ENCODE measurements at regions not wholly inside any gene's neighbourhood (a gene's known extent, or its start where the extent isn't known, plus 50 kb on each side); places are given as distances from the start of the nearest gene placed in this dataset.

- TF ChIP-seq, protein P1, sequence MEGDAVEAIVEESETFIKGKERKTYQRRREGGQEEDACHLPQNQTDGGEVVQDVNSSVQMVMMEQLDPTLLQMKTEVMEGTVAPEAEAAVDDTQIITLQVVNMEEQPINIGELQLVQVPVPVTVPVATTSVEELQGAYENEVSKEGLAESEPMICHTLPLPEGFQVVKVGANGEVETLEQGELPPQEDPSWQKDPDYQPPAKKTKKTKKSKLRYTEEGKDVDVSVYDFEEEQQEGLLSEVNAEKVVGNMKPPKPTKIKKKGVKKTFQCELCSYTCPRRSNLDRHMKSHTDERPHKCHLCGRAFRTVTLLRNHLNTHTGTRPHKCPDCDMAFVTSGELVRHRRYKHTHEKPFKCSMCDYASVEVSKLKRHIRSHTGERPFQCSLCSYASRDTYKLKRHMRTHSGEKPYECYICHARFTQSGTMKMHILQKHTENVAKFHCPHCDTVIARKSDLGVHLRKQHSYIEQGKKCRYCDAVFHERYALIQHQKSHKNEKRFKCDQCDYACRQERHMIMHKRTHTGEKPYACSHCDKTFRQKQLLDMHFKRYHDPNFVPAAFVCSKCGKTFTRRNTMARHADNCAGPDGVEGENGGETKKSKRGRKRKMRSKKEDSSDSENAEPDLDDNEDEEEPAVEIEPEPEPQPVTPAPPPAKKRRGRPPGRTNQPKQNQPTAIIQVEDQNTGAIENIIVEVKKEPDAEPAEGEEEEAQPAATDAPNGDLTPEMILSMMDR (IDR thresholded peaks at IDR 0.05): no peak
These were observed 178.6 kb downstream of the RAB11FIP2 start for GRCh38 chr10:117868151-117868550.

GRCh38 chr10:117875793-117876192 is 170.9 kb downstream of the RAB11FIP2 start:
- TF ChIP-seq, protein P1 (IDR thresholded peaks at IDR 0.05): no peak

DNA sequence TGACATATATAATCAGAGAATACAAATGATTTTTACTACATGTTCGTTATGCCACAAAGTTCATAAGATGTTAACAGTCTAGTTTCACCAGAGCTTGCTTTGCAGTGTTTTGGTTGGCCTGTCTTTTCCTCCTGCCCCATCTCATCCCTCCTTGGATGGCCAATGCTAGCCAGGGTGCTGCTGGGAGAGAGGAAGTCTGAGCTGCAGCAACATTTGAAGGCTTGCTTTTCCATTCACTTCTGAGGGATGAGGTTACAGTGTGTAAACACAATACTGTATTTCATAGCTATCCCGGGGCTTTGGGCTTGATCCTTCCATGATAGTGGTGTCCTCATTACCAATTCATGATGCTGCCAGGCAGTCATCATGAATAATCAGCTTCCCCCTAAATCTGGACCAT is 170.5 kb downstream of the RAB11FIP2 start:
- TF ChIP-seq, protein P1 (IDR thresholded peaks at IDR 0.05): no peak

DNA sequence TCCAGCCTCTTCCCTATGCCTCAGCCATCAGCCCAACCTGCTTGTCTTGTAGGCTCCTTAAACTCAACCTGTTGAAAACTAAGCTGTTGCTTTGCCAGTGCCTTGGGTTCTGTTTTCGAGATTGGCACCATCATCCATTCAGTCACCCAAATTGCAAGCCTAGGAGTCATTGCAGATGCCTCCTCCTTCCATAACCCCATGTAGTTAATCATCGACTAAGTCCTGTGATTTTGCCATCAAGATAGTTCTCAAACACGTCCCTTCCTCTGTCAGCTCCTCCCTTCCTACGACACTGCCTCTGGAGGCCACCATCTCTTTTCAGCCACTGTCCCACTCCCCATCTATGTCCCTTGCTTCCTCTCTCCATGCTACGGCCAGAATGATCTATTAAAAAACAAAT is 168.1 kb downstream of the RAB11FIP2 start:
- TF ChIP-seq, protein P1 (IDR thresholded peaks at IDR 0.05): no peak

- TF ChIP-seq, protein P1 (IDR thresholded peaks at IDR 0.05): no peak
These were observed 162.6 kb downstream of the RAB11FIP2 start for GRCh38 chr10:117884093-117884492.

DNA sequence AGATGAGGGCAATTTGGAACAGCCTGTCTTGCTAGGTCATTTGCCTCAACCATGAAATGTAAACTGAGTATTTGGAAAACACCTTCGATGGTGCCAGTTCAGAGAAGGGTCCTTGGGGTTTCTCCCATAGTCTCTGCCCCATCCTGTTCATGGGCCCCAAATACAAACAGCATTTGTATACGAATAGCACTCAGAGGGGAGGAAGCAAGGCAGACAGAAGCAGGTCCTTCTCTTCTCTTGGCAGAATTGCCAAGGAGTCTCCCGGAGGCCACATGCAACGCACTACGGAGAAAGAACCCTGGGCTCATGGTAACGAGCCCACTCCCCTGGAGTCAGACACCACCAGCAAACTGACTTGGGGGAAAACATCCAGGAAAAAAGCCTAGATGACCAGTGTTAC is 162.1 kb downstream of the RAB11FIP2 start:
- TF ChIP-seq, protein P1 (IDR thresholded peaks at IDR 0.05): no peak

GRCh38 chr10:117885206-117885829 is 161.4 kb downstream of the RAB11FIP2 start:
- TF ChIP-seq, protein P1 (IDR thresholded peaks at IDR 0.05): no peak

DNA sequence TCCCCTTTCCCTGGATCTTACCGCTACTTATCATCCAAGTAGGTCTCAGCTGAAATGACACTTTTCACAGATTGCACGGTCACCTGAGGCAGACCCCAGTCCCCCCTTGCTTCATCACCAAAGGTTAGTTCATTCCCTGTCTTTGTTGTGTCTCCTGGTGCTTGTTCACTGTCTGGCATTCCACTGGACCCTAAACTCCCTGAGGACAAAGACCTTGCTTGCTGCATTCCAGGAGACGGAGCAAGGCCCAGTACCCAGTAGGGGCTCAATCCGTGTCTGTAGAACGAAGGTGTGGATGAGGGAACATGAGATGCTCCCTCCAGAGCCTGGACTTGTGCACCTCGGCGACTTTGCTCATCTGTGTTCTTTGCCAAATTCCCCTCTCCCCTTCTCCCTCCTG is 160.0 kb downstream of the RAB11FIP2 start:
- TF ChIP-seq, protein P1 (IDR thresholded peaks at IDR 0.05): no peak
